ENCODE measurements at regions not wholly inside any gene's neighbourhood (a gene's known extent, or its start where the extent isn't known, plus 50 kb on each side); places are given as distances from the start of the nearest gene placed in this dataset.

DNA sequence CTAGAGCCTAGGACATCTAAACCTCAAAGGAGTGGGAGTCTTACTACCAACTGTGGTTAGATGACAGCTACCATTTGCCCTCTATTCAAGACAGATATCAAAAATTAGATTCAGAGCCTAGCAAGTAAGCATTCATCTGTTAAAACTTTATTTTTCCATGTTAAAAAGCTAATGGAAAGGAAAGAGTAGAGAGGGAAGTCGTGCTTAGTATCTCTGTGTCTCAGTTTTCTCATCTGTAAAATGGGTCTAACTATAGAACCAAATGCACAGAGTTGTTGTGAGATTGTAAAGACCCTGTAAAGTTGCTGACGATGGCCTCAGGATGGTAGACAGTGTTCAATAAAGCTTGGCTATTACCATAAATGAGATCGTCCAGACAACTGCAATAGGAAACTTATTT is 428.5 kb upstream of the RUNX1 start:
- Histone ChIP-seq H3K27me3 (ENCODE audit: insufficient read depth, low read length) (no peaks in the 10 kb centered on the region), H2BK15ac (ENCODE audit: low read depth, low read length) (no peak overlapping the region), H3K18ac (ENCODE audit: insufficient read length, low read depth, low read length) (no peak overlapping the region), H3K4me1 (ENCODE audit: insufficient read depth, low read length) (peaks cover 4% of the 10 kb centered on the region; the same call in 1 of the 2 replicates), H4K20me1 (ENCODE audit: control insufficient read depth, insufficient read depth, insufficient read length) (no peaks in the 10 kb centered on the region), H3K14ac (ENCODE audit: insufficient read depth, low read length) (no peak overlapping the region), H2BK12ac (ENCODE audit: insufficient read length, low read depth, low read length) (no peak overlapping the region), H3K79me1 (ENCODE audit: insufficient read depth, low read depth, low read length, poor library complexity, severe bottlenecking) (no peaks in the 10 kb centered on the region), H4K91ac (ENCODE audit: insufficient read length, low read depth, low read length) (no peak overlapping the region), H3K56ac (ENCODE audit: insufficient read length, low read depth, low read length) (no peak overlapping the region), H3K23ac (ENCODE audit: insufficient read length, low read depth, low read length) (no peak overlapping the region), H3K9ac (ENCODE audit: extremely low read depth, insufficient read length, low read length) (no peak overlapping the region), H3T11ph (ENCODE audit: low read length) (no peak overlapping the region), H4K8ac (replicated peaks; ENCODE audit: insufficient read length, low read depth, low read length) (no peak overlapping the region), H3K27ac (ENCODE audit: insufficient read length, low read depth, low read length) (no peak overlapping the region), H3K79me2 (ENCODE audit: insufficient read depth, low read length) (no peaks in the 10 kb centered on the region), H4K5ac (ENCODE audit: insufficient read length, low read depth, low read length) (no peak overlapping the region), H3K4ac (ENCODE audit: low read depth, low read length) (no peak overlapping the region), H3K9me3 (ENCODE audit: control insufficient read depth, low read depth, low read length) (no peaks in the 10 kb centered on the region), H2BK20ac (ENCODE audit: low read depth, low read length, poor library complexity, severe bottlenecking) (no peak overlapping the region), H3K4me2 (ENCODE audit: insufficient read depth, insufficient read length, low read length) (no peak overlapping the region), H2BK5ac (ENCODE audit: insufficient read length, low read length) (no peak overlapping the region), H2AFZ (ENCODE audit: low read length) (no peak overlapping the region), H2AK5ac (ENCODE audit: insufficient read length, low read length) (no peak overlapping the region), H2BK120ac (ENCODE audit: low read depth, low read length, poor library complexity, severe bottlenecking) (no peak overlapping the region), H3K23me2 (ENCODE audit: insufficient read length, low read depth, low read length, poor library complexity, severe bottlenecking) (no peaks in the 10 kb centered on the region)
- peaks cover 9 to 23% (median 12%) of the 10 kb centered on the region in 3 experiments for H3K36me3 Mint-ChIP-seq (ENCODE audit: insufficient read depth in 1 of 3, low read depth in 3 of 3)
- no CpG with 5 or more reads among the region's 3 CpGs for WGBS (ENCODE audit: extremely low coverage, insufficient read length, low lambda C conversion rate)
- H3K4me1 Mint-ChIP-seq = peaks cover 30 to 35% of the 10 kb centered on the region in 2 experiments
- no peaks in the 10 kb centered on the region for H3K27me3 Mint-ChIP-seq (ENCODE audit: low read depth)
- H3K9me3 Mint-ChIP-seq = peaks cover 22 to 24% of the 10 kb centered on the region in 2 experiments
- DNase-seq = no peak
- TF ChIP-seq CTCF (conservative IDR thresholded peaks at IDR 0.05) = no peak
- H3K27ac Mint-ChIP-seq = no peak overlapping the region
- no peak overlapping the region for H3K4me3 Mint-ChIP-seq

Measured in H9 (cell line).